NCI-H2196 (cell line): ENCODE measurements at regions not wholly inside any gene's neighbourhood (a gene's known extent, or its start where the extent isn't known, plus 50 kb on each side); places are given as distances from the start of the nearest gene placed in this dataset.
A peak's percentile ranks its signal among the peaks of the same experiment; 100 is the strongest.
"Not testable (repeated sequence)": the region's sequence is repeated elsewhere in the genome, so short reads cannot be mapped to it uniquely, and the experiment has no call there.

ENCODE experiments used
- DNase-seq: peaks from one replicate; lab custom pipeline; 2025; ENCODE audit not compliant: unreplicated experiment; lab: John Stamatoyannopoulos, UW

- DNase-seq = no peak
Measured at GRCh38 chr4:138407329-138407728, 165.2 kb upstream of the SLC7A11 start.

GRCh38 chr4:138406876-138407275 is 164.7 kb upstream of the SLC7A11 start:
- no peak for DNase-seq

GRCh38 chr4:138405934-138406567 is 163.9 kb upstream of the SLC7A11 start:
- no peak for DNase-seq

GRCh38 chr4:138405466-138405891 is 163.3 kb upstream of the SLC7A11 start:
- no peak for DNase-seq

- DNase-seq = no peak
Measured at GRCh38 chr4:138404801-138405200, 162.7 kb upstream of the SLC7A11 start.

- no peak for DNase-seq
Measured at GRCh38 chr4:138404251-138404650, 162.1 kb upstream of the SLC7A11 start.

- peak; percentile 37 for DNase-seq
Measured at GRCh38 chr4:138401334-138401733, 159.2 kb upstream of the SLC7A11 start.

- DNase-seq = no peak
Measured at GRCh38 chr4:138400543-138400942, 158.4 kb upstream of the SLC7A11 start.

- no peak for DNase-seq
Measured at GRCh38 chr4:138400066-138400465, 157.9 kb upstream of the SLC7A11 start.

GRCh38 chr4:138399081-138399480 is 156.9 kb upstream of the SLC7A11 start:
- DNase-seq = no peak

- DNase-seq = peak; percentile 13
Measured at GRCh38 chr4:138398322-138398721, 156.2 kb upstream of the SLC7A11 start.

- no peak for DNase-seq
Measured at GRCh38 chr4:138393886-138394610, 151.9 kb upstream of the SLC7A11 start.

- DNase-seq = no peak
Measured at GRCh38 chr4:138392751-138393308, 150.7 kb upstream of the SLC7A11 start.

GRCh38 chr4:138389976-138390685 is 148.0 kb upstream of the SLC7A11 start:
- DNase-seq = no peak

- no peak for DNase-seq
Measured at GRCh38 chr4:138374947-138375346, 132.8 kb upstream of the SLC7A11 start.

GRCh38 chr4:138367942-138368341 is 125.8 kb upstream of the SLC7A11 start:
- DNase-seq = no peak

GRCh38 chr4:138352446-138352845 is 110.3 kb upstream of the SLC7A11 start:
- not testable (repeated sequence) for DNase-seq

- DNase-seq = no peak
Measured at GRCh38 chr4:138348055-138348454, 105.9 kb upstream of the SLC7A11 start.

GRCh38 chr4:138347561-138347960 is 105.4 kb upstream of the SLC7A11 start:
- DNase-seq = no peak

GRCh38 chr4:138344851-138345250 is 102.7 kb upstream of the SLC7A11 start:
- DNase-seq = no peak

- no peak for DNase-seq
Measured at GRCh38 chr4:138344054-138344453, 101.9 kb upstream of the SLC7A11 start.
